Left renal cortex interstitium (tissue), 4 donors: ENCODE measurements at regions not wholly inside any gene's neighbourhood (a gene's known extent, or its start where the extent isn't known, plus 50 kb on each side); places are given as distances from the start of the nearest gene placed in this dataset.
A peak's percentile ranks its signal among the peaks of the same experiment; 100 is the strongest.
"Not testable (repeated sequence)": the region's sequence is repeated elsewhere in the genome, so short reads cannot be mapped to it uniquely, and the experiment has no call there.

Experiments
- DNase-seq, 4 donors: peaks; one replicate each; pipeline ENCODE4 v3.0.0-alpha.2; 2013; ENCODE audit warnings: low read depth in 4 of 4, low spot score in 2 of 4, missing footprints in 1 of 4

- DNase-seq: no peak
Observed at GRCh38 chr2:65765376-65765775, 333.0 kb upstream of the SPRED2 start.

GRCh38 chr2:65762068-65762467 is 329.7 kb upstream of the SPRED2 start:
- no peak for DNase-seq

GRCh38 chr2:65754219-65754618 is 321.8 kb upstream of the SPRED2 start:
- no peak for DNase-seq

- no peak for DNase-seq
Observed at GRCh38 chr2:65751408-65751807, 319.0 kb upstream of the SPRED2 start.

- no peak for DNase-seq
Observed at GRCh38 chr2:65749545-65749944, 317.1 kb upstream of the SPRED2 start.

- not testable (repeated sequence) for DNase-seq
Observed at GRCh38 chr2:65747875-65748274, 315.5 kb upstream of the SPRED2 start.

GRCh38 chr2:65746931-65747675 is 314.7 kb upstream of the SPRED2 start:
- DNase-seq: no peak

- DNase-seq: no peak
Observed at GRCh38 chr2:65744477-65745200, 312.2 kb upstream of the SPRED2 start.

- no peak for DNase-seq
Observed at GRCh38 chr2:65742977-65743376, 310.6 kb upstream of the SPRED2 start.

- no peak for DNase-seq
Observed at GRCh38 chr2:65739927-65740326, 307.5 kb upstream of the SPRED2 start.

- no peak for DNase-seq
Observed at GRCh38 chr2:65737452-65738011, 305.1 kb upstream of the SPRED2 start.

- DNase-seq: no peak
Observed at GRCh38 chr2:65731476-65731875, 299.1 kb upstream of the SPRED2 start.

- no peak for DNase-seq
Observed at GRCh38 chr2:65730186-65730585, 297.8 kb upstream of the SPRED2 start.

- DNase-seq: no peak
Observed at GRCh38 chr2:65729246-65729645, 296.8 kb upstream of the SPRED2 start.

GRCh38 chr2:65728477-65729180 is 296.2 kb upstream of the SPRED2 start:
- DNase-seq: no peak

GRCh38 chr2:65727816-65728215 is 295.4 kb upstream of the SPRED2 start:
- DNase-seq: no peak

GRCh38 chr2:65727381-65727780 is 295.0 kb upstream of the SPRED2 start:
- DNase-seq: no peak

GRCh38 chr2:65724752-65725151 is 292.4 kb upstream of the SPRED2 start:
- no peak for DNase-seq

- DNase-seq: no peak
Observed at GRCh38 chr2:65724336-65724735, 291.9 kb upstream of the SPRED2 start.

- DNase-seq: peak in 3 of 4 donors; percentile 30 to 65 (median 59)
Observed at GRCh38 chr2:65722028-65722778, 289.8 kb upstream of the SPRED2 start.

- DNase-seq: no peak
Observed at GRCh38 chr2:65716698-65717097, 284.3 kb upstream of the SPRED2 start.
